ENCODE measurements at regions not wholly inside any gene's neighbourhood (a gene's known extent, or its start where the extent isn't known, plus 50 kb on each side); places are given as distances from the start of the nearest gene placed in this dataset.
"Not testable (repeated sequence)": the region's sequence is repeated elsewhere in the genome, so short reads cannot be mapped to it uniquely, and the experiment has no call there.

- Histone ChIP-seq H3K36me3 (ENCODE audit: control insufficient read depth, insufficient read depth, low read length) (no peaks in the 10 kb centered on the region), H3K27me3 (ENCODE audit: control insufficient read depth, insufficient read depth, low read length) (no peaks in the 10 kb centered on the region), H3K9me3 (ENCODE audit: control insufficient read depth, insufficient read depth, low read length) (no peaks in the 10 kb centered on the region), H3K4me3 (ENCODE audit: low read depth, low read length) (no peak overlapping the region), H3K9ac (ENCODE audit: low read depth, low read length) (no peak overlapping the region), H3K4me1 (ENCODE audit: control insufficient read depth, insufficient read depth, low read length) (no peaks in the 10 kb centered on the region)
These were observed 275.8 kb downstream of the LNPK start for GRCh38 chr2:175726223-175726622.

- no peaks in the 10 kb centered on the region for H3K36me3 ChIP-seq (ENCODE audit: control insufficient read depth, insufficient read depth, low read length)
- no peak overlapping the region for H3K9ac ChIP-seq (ENCODE audit: low read depth, low read length)
- H3K4me3 ChIP-seq (ENCODE audit: low read depth, low read length), result no peak overlapping the region
- no peaks in the 10 kb centered on the region for H3K4me1 ChIP-seq (ENCODE audit: control insufficient read depth, insufficient read depth, low read length)
- no peaks in the 10 kb centered on the region for H3K27me3 ChIP-seq (ENCODE audit: control insufficient read depth, insufficient read depth, low read length)
- no peaks in the 10 kb centered on the region for H3K9me3 ChIP-seq (ENCODE audit: control insufficient read depth, insufficient read depth, low read length)
These were observed 292.8 kb downstream of the LNPK start for GRCh38 chr2:175709248-175709647.

- H3K4me1 ChIP-seq (ENCODE audit: control insufficient read depth, insufficient read depth, low read length), result no peaks in the 10 kb centered on the region
- H3K9me3 ChIP-seq (ENCODE audit: control insufficient read depth, insufficient read depth, low read length), result no peaks in the 10 kb centered on the region
- no peak overlapping the region for H3K9ac ChIP-seq (ENCODE audit: low read depth, low read length)
- no peaks in the 10 kb centered on the region for H3K36me3 ChIP-seq (ENCODE audit: control insufficient read depth, insufficient read depth, low read length)
- no peaks in the 10 kb centered on the region for H3K27me3 ChIP-seq (ENCODE audit: control insufficient read depth, insufficient read depth, low read length)
- no peak overlapping the region for H3K4me3 ChIP-seq (ENCODE audit: low read depth, low read length)
These were observed 294.7 kb downstream of the LNPK start for GRCh38 chr2:175707322-175707721.

- not testable (repeated sequence) for H3K9me3 ChIP-seq (ENCODE audit: control insufficient read depth, insufficient read depth, low read length); H3K27me3 ChIP-seq (ENCODE audit: control insufficient read depth, insufficient read depth, low read length); H3K36me3 ChIP-seq (ENCODE audit: control insufficient read depth, insufficient read depth, low read length); H3K4me1 ChIP-seq (ENCODE audit: control insufficient read depth, insufficient read depth, low read length); H3K9ac ChIP-seq (ENCODE audit: low read depth, low read length); H3K4me3 ChIP-seq (ENCODE audit: low read depth, low read length)
These were observed 297.5 kb downstream of the LNPK start for GRCh38 chr2:175704568-175704967.

DNA sequence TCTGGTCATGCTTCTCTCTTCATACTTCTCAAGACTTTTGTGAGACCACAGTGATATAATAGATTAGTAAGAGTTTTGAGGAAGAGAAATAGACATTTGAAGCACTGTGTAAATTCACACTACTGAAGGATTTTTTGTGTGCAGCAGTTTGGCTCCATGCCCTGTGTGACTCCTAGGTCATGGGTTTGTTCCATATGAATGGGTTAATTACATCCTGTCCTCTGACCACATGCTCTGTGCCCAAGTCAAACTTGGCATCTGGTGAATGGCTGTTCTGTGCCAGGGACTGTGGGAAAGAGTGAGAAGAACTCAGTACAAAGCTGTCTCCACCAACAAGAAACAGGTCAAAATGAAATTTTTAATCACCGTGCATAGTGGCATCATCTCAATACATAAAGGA, 304.0 kb downstream of the LNPK start:
- no peaks in the 10 kb centered on the region for H3K36me3 ChIP-seq (ENCODE audit: control insufficient read depth, insufficient read depth, low read length)
- H3K4me1 ChIP-seq (ENCODE audit: control insufficient read depth, insufficient read depth, low read length), result no peaks in the 10 kb centered on the region
- no peak overlapping the region for H3K9ac ChIP-seq (ENCODE audit: low read depth, low read length)
- no peak overlapping the region for H3K4me3 ChIP-seq (ENCODE audit: low read depth, low read length)
- no peaks in the 10 kb centered on the region for H3K27me3 ChIP-seq (ENCODE audit: control insufficient read depth, insufficient read depth, low read length)
- no peaks in the 10 kb centered on the region for H3K9me3 ChIP-seq (ENCODE audit: control insufficient read depth, insufficient read depth, low read length)

GRCh38 chr2:175690113-175690837, 311.8 kb downstream of the LNPK start:
- H3K9ac ChIP-seq (ENCODE audit: low read depth, low read length), result no peak overlapping the region
- no peaks in the 10 kb centered on the region for H3K36me3 ChIP-seq (ENCODE audit: control insufficient read depth, insufficient read depth, low read length)

GRCh38 chr2:175688243-175688642, 313.8 kb downstream of the LNPK start:
- Histone ChIP-seq H3K4me3 (ENCODE audit: low read depth, low read length) (no peak overlapping the region), H3K9ac (ENCODE audit: low read depth, low read length) (no peak overlapping the region), H3K9me3 (ENCODE audit: control insufficient read depth, insufficient read depth, low read length) (no peaks in the 10 kb centered on the region), H3K27me3 (ENCODE audit: control insufficient read depth, insufficient read depth, low read length) (no peaks in the 10 kb centered on the region), H3K36me3 (ENCODE audit: control insufficient read depth, insufficient read depth, low read length) (no peaks in the 10 kb centered on the region), H3K4me1 (ENCODE audit: control insufficient read depth, insufficient read depth, low read length) (no peaks in the 10 kb centered on the region)

More at GRCh38 chr2:175690113-175690837, 311.8 kb downstream of the LNPK start:
- Histone ChIP-seq H3K9me3 (ENCODE audit: control insufficient read depth, insufficient read depth, low read length) (no peaks in the 10 kb centered on the region), H3K4me1 (ENCODE audit: control insufficient read depth, insufficient read depth, low read length) (no peaks in the 10 kb centered on the region), H3K4me3 (ENCODE audit: low read depth, low read length) (no peak overlapping the region), H3K27me3 (ENCODE audit: control insufficient read depth, insufficient read depth, low read length) (no peaks in the 10 kb centered on the region)

GRCh38 chr2:175687465-175687864, 314.6 kb downstream of the LNPK start:
- H3K9ac ChIP-seq (ENCODE audit: low read depth, low read length), result no peak overlapping the region
- H3K36me3 ChIP-seq (ENCODE audit: control insufficient read depth, insufficient read depth, low read length), result no peaks in the 10 kb centered on the region
- H3K27me3 ChIP-seq (ENCODE audit: control insufficient read depth, insufficient read depth, low read length), result no peaks in the 10 kb centered on the region
- no peaks in the 10 kb centered on the region for H3K9me3 ChIP-seq (ENCODE audit: control insufficient read depth, insufficient read depth, low read length)
- H3K4me3 ChIP-seq (ENCODE audit: low read depth, low read length), result no peak overlapping the region
- no peaks in the 10 kb centered on the region for H3K4me1 ChIP-seq (ENCODE audit: control insufficient read depth, insufficient read depth, low read length)

GRCh38 chr2:175686002-175686401, 316.1 kb downstream of the LNPK start:
- Histone ChIP-seq H3K9me3 (ENCODE audit: control insufficient read depth, insufficient read depth, low read length) (no peaks in the 10 kb centered on the region), H3K9ac (ENCODE audit: low read depth, low read length) (no peak overlapping the region), H3K27me3 (ENCODE audit: control insufficient read depth, insufficient read depth, low read length) (no peaks in the 10 kb centered on the region), H3K4me3 (ENCODE audit: low read depth, low read length) (no peak overlapping the region), H3K36me3 (ENCODE audit: control insufficient read depth, insufficient read depth, low read length) (no peaks in the 10 kb centered on the region), H3K4me1 (ENCODE audit: control insufficient read depth, insufficient read depth, low read length) (no peaks in the 10 kb centered on the region)

DNA sequence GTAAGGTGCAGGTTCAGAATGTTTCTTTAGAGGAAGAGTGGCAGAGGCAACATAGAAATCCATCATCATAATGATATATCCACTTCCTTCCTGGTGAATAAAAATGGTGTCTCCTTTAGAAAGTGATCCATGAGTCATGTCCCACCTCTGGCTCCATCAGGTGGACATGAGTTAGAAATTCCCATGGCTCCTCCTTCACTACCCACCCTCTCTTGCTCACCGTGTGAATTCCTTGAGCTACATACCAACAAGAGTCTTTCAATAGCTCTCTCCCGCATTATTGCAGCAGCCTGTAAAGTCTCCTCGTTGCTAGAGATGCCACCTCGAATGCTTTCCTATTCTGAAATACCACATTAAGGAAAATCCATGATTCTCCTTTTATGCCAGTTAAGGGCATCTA, 317.6 kb downstream of the LNPK start:
- Histone ChIP-seq H3K4me3 (ENCODE audit: low read depth, low read length) (no peak overlapping the region), H3K36me3 (ENCODE audit: control insufficient read depth, insufficient read depth, low read length) (no peaks in the 10 kb centered on the region), H3K27me3 (ENCODE audit: control insufficient read depth, insufficient read depth, low read length) (no peaks in the 10 kb centered on the region), H3K4me1 (ENCODE audit: control insufficient read depth, insufficient read depth, low read length) (no peaks in the 10 kb centered on the region), H3K9me3 (ENCODE audit: control insufficient read depth, insufficient read depth, low read length) (no peaks in the 10 kb centered on the region), H3K9ac (ENCODE audit: low read depth, low read length) (no peak overlapping the region)

- H3K4me3 ChIP-seq (ENCODE audit: low read depth, low read length), result no peak overlapping the region
- no peaks in the 10 kb centered on the region for H3K36me3 ChIP-seq (ENCODE audit: control insufficient read depth, insufficient read depth, low read length)
- H3K9ac ChIP-seq (ENCODE audit: low read depth, low read length), result no peak overlapping the region
- no peaks in the 10 kb centered on the region for H3K9me3 ChIP-seq (ENCODE audit: control insufficient read depth, insufficient read depth, low read length)
- no peaks in the 10 kb centered on the region for H3K27me3 ChIP-seq (ENCODE audit: control insufficient read depth, insufficient read depth, low read length)
- H3K4me1 ChIP-seq (ENCODE audit: control insufficient read depth, insufficient read depth, low read length), result no peaks in the 10 kb centered on the region
These were observed 322.3 kb downstream of the LNPK start for GRCh38 chr2:175679728-175680127.

- H3K9ac ChIP-seq (ENCODE audit: low read depth, low read length), result no peak overlapping the region
- H3K36me3 ChIP-seq (ENCODE audit: control insufficient read depth, insufficient read depth, low read length), result no peaks in the 10 kb centered on the region
- no peak overlapping the region for H3K4me3 ChIP-seq (ENCODE audit: low read depth, low read length)
- H3K4me1 ChIP-seq (ENCODE audit: control insufficient read depth, insufficient read depth, low read length), result no peaks in the 10 kb centered on the region
- no peaks in the 10 kb centered on the region for H3K27me3 ChIP-seq (ENCODE audit: control insufficient read depth, insufficient read depth, low read length)
- H3K9me3 ChIP-seq (ENCODE audit: control insufficient read depth, insufficient read depth, low read length), result no peaks in the 10 kb centered on the region
These were observed 322.8 kb downstream of the LNPK start for GRCh38 chr2:175679231-175679630.
